ENCODE measurements at regions not wholly inside any gene's neighbourhood (a gene's known extent, or its start where the extent isn't known, plus 50 kb on each side); places are given as distances from the start of the nearest gene placed in this dataset. TPM values are rescaled to one million over a fixed set of nuclear protein-coding genes. Genes with fewer than 3 reads are reported as not detected.

- H3K9ac ChIP-seq (ENCODE audit: low read depth in 1 of 3, low read length in 3 of 3): no peak overlapping the region
- no peaks in the 10 kb centered on the region for H3K36me3 ChIP-seq (ENCODE audit: control insufficient read depth in 3 of 3, insufficient read depth in 3 of 3, low read length in 3 of 3)
- no peaks in the 10 kb centered on the region for H3K27me3 ChIP-seq (ENCODE audit: control insufficient read depth in 3 of 3, insufficient read depth in 3 of 3, low read length in 3 of 3)
- H3K27ac ChIP-seq (ENCODE audit: low read depth, low read length): no peak overlapping the region
- no peak overlapping the region for H3K4me3 ChIP-seq (ENCODE audit: low read length in 3 of 3)
- H3K9me3 ChIP-seq (ENCODE audit: control insufficient read depth in 3 of 3, low read length in 3 of 3): peaks cover 0 to 35% (median 9%) of the 10 kb centered on the region in 3 donors
- no peaks in the 10 kb centered on the region for H3K4me1 ChIP-seq (ENCODE audit: control insufficient read depth in 3 of 3, insufficient read depth in 3 of 3, low read length in 3 of 3)
Observed at GRCh38 chr19:27618006-27618405, 1594.9 kb downstream of the UQCRFS1 start.

GRCh38 chr19:27580906-27581305 is 1632.0 kb downstream of the UQCRFS1 start:
- Histone ChIP-seq H3K4me3 (ENCODE audit: low read length in 3 of 3) (no peak overlapping the region), H3K27me3 (ENCODE audit: control insufficient read depth in 3 of 3, insufficient read depth in 3 of 3, low read length in 3 of 3) (no peaks in the 10 kb centered on the region), H3K27ac (ENCODE audit: low read depth, low read length) (no peak overlapping the region), H3K9me3 (ENCODE audit: control insufficient read depth in 3 of 3, low read length in 3 of 3) (peaks cover 0 to 28% (median 0%) of the 10 kb centered on the region in 3 donors), H3K4me1 (ENCODE audit: control insufficient read depth in 3 of 3, insufficient read depth in 3 of 3, low read length in 3 of 3) (no peaks in the 10 kb centered on the region), H3K36me3 (ENCODE audit: control insufficient read depth in 3 of 3, insufficient read depth in 3 of 3, low read length in 3 of 3) (no peaks in the 10 kb centered on the region), H3K9ac (ENCODE audit: low read depth in 1 of 3, low read length in 3 of 3) (no peak overlapping the region)

Small RNA genes lying in the stretch of these regions (small RNA-seq; reads per million reads assigned to genes)
- not detected for gene AC006504.6
- not detected for gene RNA5SP470
